ENCODE measurements at regions not wholly inside any gene's neighbourhood (a gene's known extent, or its start where the extent isn't known, plus 50 kb on each side); places are given as distances from the start of the nearest gene placed in this dataset.

DNA sequence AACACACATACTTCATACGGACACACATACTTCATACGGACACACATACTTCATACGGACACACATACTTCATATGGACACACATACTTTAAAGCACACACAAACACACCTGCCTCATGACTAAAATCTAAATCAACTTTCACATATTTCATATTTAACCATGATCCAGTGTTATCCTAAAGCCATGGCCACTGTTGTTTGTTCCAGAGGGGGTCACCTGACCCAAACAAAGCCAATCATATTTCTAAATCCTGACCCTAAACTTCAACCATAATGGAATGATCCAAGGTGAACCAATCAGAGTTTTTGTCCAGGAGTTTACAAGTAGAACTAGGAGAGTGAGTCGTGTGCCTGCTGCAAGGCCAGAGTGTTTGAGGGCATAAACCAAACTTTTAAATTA lies 97.2 kb upstream of the KIT start:
- Mint-ChIP-seq H3K36me3 (ENCODE audit: low read depth) (no peaks in the 10 kb centered on the region), H3K27ac (no peak overlapping the region), H3K4me1 (peaks cover 24% of the 10 kb centered on the region), H3K9me3 (no peaks in the 10 kb centered on the region), H3K27me3 (ENCODE audit: insufficient read depth) (no peaks in the 10 kb centered on the region), H3K4me3 (no peak overlapping the region)
- TF ChIP-seq, protein P1, sequence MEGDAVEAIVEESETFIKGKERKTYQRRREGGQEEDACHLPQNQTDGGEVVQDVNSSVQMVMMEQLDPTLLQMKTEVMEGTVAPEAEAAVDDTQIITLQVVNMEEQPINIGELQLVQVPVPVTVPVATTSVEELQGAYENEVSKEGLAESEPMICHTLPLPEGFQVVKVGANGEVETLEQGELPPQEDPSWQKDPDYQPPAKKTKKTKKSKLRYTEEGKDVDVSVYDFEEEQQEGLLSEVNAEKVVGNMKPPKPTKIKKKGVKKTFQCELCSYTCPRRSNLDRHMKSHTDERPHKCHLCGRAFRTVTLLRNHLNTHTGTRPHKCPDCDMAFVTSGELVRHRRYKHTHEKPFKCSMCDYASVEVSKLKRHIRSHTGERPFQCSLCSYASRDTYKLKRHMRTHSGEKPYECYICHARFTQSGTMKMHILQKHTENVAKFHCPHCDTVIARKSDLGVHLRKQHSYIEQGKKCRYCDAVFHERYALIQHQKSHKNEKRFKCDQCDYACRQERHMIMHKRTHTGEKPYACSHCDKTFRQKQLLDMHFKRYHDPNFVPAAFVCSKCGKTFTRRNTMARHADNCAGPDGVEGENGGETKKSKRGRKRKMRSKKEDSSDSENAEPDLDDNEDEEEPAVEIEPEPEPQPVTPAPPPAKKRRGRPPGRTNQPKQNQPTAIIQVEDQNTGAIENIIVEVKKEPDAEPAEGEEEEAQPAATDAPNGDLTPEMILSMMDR (conservative IDR thresholded peaks at IDR 0.05) = no peak
- Histone ChIP-seq H3K4me3 (ENCODE audit: low read length) (no peak overlapping the region), H3K36me3 (ENCODE audit: control insufficient read depth, insufficient read depth, low read length) (no peaks in the 10 kb centered on the region), H3K27me3 (ENCODE audit: control insufficient read depth, insufficient read depth, low read length, poor library complexity, severe bottlenecking) (no peaks in the 10 kb centered on the region), H3K27ac (ENCODE audit: low read depth, low read length) (no peak overlapping the region), H3K4me1 (ENCODE audit: control insufficient read depth, insufficient read depth, low read length) (peaks cover 3% of the 10 kb centered on the region), H3K9me3 (ENCODE audit: control insufficient read depth, low read length) (no peaks in the 10 kb centered on the region), H3K9ac (ENCODE audit: extremely low read depth, low read length, poor library complexity, severe bottlenecking) (no peak overlapping the region)
- DNase-seq = no peak
- 52 to 61% methylated on average over 3 to 4 of the region's 4 CpGs for WGBS, 2 experiments (ENCODE audit: insufficient coverage in 1 of 2, insufficient read length in 1 of 2)

DNA sequence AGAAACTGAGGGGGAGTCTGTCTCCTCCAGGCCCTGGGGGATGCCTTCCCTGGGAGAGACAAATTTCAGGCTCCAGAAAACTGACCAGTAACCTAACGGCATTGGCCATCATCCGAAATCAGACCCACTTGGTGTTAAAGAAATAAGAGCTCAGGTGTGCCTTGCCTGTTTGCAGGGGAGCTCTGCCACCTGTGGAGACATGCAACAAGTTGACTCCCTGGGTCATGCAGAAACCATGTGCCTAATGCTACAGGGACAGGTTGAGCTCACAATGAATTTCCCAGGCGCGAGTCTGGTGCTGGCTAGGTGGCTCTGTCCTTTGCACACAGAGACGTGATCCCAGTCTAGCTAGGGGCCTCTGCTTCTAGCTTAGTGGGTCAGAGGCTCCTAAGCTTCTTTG lies 95.8 kb upstream of the KIT start:
- no peaks in the 10 kb centered on the region for H3K9me3 Mint-ChIP-seq
- no peak overlapping the region for H3K27ac Mint-ChIP-seq
- Histone ChIP-seq H3K9me3 (ENCODE audit: control insufficient read depth, low read length) (no peaks in the 10 kb centered on the region), H3K9ac (ENCODE audit: extremely low read depth, low read length, poor library complexity, severe bottlenecking) (no peak overlapping the region), H3K4me1 (ENCODE audit: control insufficient read depth, insufficient read depth, low read length) (peaks cover 8% of the 10 kb centered on the region), H3K27ac (ENCODE audit: low read depth, low read length) (no peak overlapping the region), H3K4me3 (ENCODE audit: low read length) (no peak overlapping the region), H3K27me3 (ENCODE audit: control insufficient read depth, insufficient read depth, low read length, poor library complexity, severe bottlenecking) (no peaks in the 10 kb centered on the region), H3K36me3 (ENCODE audit: control insufficient read depth, insufficient read depth, low read length) (no peaks in the 10 kb centered on the region)
- H3K27me3 Mint-ChIP-seq (ENCODE audit: insufficient read depth) = no peaks in the 10 kb centered on the region
- TF ChIP-seq, protein P1 (conservative IDR thresholded peaks at IDR 0.05) = no peak
- peaks cover 29% of the 10 kb centered on the region for H3K4me1 Mint-ChIP-seq
- DNase-seq = peak; percentile 54
- H3K4me3 Mint-ChIP-seq = no peak overlapping the region
- WGBS, 2 experiments (ENCODE audit: insufficient coverage in 1 of 2, insufficient read length in 1 of 2) = 70 to 74% methylated on average over 5 of the region's 5 CpGs
- no peaks in the 10 kb centered on the region for H3K36me3 Mint-ChIP-seq (ENCODE audit: low read depth)

DNA sequence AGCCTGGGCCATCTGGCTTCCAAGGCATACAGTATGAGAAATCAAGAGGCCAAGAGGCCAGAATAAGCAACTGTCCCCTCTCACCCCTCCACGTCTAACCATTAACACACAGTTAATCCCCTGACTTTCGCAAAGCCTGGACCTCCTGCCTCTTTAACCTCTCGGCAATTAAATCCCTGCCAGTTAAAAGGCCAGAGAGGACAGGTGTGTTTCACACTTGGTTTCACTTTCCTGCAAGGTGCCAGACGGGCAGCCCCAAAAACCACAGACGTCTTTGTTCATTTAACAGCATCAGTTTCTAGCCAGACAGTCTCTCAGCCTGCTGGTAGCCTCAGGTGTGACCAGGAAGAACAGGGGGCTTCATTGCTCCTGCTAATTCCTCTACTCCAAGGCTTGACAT lies 91.1 kb upstream of the KIT start:
- no peaks in the 10 kb centered on the region for H3K9me3 Mint-ChIP-seq
- H3K4me1 Mint-ChIP-seq = peaks cover 44% of the 10 kb centered on the region
- 47 to 83% methylated on average over 4 to 5 of the region's 5 CpGs for WGBS, 2 experiments (ENCODE audit: insufficient coverage in 1 of 2, insufficient read length in 1 of 2)

More for the DNA sequence above, 91.1 kb upstream of the KIT start:
- H3K9me3 ChIP-seq (ENCODE audit: control insufficient read depth, low read length) = no peaks in the 10 kb centered on the region
- H3K4me3 ChIP-seq (ENCODE audit: low read length) = peak overlapping the region; percentile 17
- no peak overlapping the region for H3K27ac ChIP-seq (ENCODE audit: low read depth, low read length)
- no peak overlapping the region for H3K4me3 Mint-ChIP-seq
- H3K4me1 ChIP-seq (ENCODE audit: control insufficient read depth, insufficient read depth, low read length) = peaks cover 28% of the 10 kb centered on the region
- no peaks in the 10 kb centered on the region for H3K27me3 ChIP-seq (ENCODE audit: control insufficient read depth, insufficient read depth, low read length, poor library complexity, severe bottlenecking)
- no peaks in the 10 kb centered on the region for H3K36me3 Mint-ChIP-seq (ENCODE audit: low read depth)
- H3K36me3 ChIP-seq (ENCODE audit: control insufficient read depth, insufficient read depth, low read length) = no peaks in the 10 kb centered on the region
- no peak overlapping the region for H3K9ac ChIP-seq (ENCODE audit: extremely low read depth, low read length, poor library complexity, severe bottlenecking)
- peaks cover 7% of the 10 kb centered on the region for H3K27me3 Mint-ChIP-seq (ENCODE audit: insufficient read depth)
- TF ChIP-seq, protein P1 (conservative IDR thresholded peaks at IDR 0.05) = no peak
- DNase-seq = peak; percentile 85
- peak overlapping the region; percentile 36 for H3K27ac Mint-ChIP-seq

All from endodermal cell (in vitro differentiated cells).